Neural cell (in vitro differentiated cells): ENCODE measurements at regions not wholly inside any gene's neighbourhood (a gene's known extent, or its start where the extent isn't known, plus 50 kb on each side); places are given as distances from the start of the nearest gene placed in this dataset.

ENCODE experiments used
- TAF1 ChIP-seq: IDR thresholded peaks from 2 replicates; pipeline ENCODE4 v1.6.1; 2012; ENCODE audit warnings: low read depth
- TF ChIP-seq, protein P1 (sequence below): fragments of 450-650 bp; IDR thresholded peaks from 2 replicates; pipeline ENCODE4 v1.5.1; 2014; ENCODE audit warnings: antibody characterized with exemption, mild to moderate bottlenecking, moderate library complexity; ENCODE audit not compliant: poor library complexity, severe bottlenecking

DNA sequence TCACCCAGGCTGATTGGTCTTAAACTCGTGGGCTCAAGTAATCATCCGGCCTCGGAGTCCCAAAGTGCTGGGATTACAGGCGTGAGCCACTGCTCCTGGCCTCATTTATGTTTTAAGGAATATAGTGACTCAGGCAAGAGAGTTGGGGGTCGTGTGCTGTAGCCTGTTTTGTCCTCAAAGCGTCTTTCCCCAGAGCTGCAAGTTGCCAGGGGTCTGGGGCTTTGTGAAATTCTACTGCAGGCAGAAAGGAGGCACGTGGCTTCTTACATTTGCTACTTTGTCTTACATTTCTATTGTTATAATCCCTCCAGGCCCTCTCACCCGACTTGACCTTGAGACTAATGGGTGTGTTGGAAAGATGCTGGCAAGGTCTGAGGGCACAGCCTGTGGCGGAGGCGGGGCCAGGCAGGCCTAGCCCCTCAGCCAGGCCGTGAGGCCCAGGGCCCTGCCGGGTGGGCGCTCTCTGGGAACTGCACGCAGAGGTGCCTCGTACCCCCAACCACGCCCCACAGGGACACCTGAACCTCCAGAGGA lies 85.8 kb upstream of the NDUFV2 start:
- TF ChIP-seq, protein P1, sequence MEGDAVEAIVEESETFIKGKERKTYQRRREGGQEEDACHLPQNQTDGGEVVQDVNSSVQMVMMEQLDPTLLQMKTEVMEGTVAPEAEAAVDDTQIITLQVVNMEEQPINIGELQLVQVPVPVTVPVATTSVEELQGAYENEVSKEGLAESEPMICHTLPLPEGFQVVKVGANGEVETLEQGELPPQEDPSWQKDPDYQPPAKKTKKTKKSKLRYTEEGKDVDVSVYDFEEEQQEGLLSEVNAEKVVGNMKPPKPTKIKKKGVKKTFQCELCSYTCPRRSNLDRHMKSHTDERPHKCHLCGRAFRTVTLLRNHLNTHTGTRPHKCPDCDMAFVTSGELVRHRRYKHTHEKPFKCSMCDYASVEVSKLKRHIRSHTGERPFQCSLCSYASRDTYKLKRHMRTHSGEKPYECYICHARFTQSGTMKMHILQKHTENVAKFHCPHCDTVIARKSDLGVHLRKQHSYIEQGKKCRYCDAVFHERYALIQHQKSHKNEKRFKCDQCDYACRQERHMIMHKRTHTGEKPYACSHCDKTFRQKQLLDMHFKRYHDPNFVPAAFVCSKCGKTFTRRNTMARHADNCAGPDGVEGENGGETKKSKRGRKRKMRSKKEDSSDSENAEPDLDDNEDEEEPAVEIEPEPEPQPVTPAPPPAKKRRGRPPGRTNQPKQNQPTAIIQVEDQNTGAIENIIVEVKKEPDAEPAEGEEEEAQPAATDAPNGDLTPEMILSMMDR, result no peak
- no peak for TF ChIP-seq TAF1
